Limb (tissue), 2 donors: ENCODE measurements at regions not wholly inside any gene's neighbourhood (a gene's known extent, or its start where the extent isn't known, plus 50 kb on each side); places are given as distances from the start of the nearest gene placed in this dataset.
A peak's percentile ranks its signal among the peaks of the same experiment; 100 is the strongest.
"Not testable (repeated sequence)": the region's sequence is repeated elsewhere in the genome, so short reads cannot be mapped to it uniquely, and the experiment has no call there.

Experiments
- DNase-seq, 2 donors: peaks; one replicate each; pipeline ENCODE4 v3.0.0-alpha.2; 2016; ENCODE audit errors: extremely low spot score in 2 of 2

GRCh38 chr16:8070506-8070905 is 519.8 kb downstream of the TMEM114 start:
- DNase-seq = no peak

- not testable (repeated sequence) for DNase-seq
These were observed 522.1 kb downstream of the TMEM114 start for GRCh38 chr16:8068225-8068624.

- peak; percentile 16 to 38 for DNase-seq
These were observed 527.2 kb downstream of the TMEM114 start for GRCh38 chr16:8063159-8063558.

GRCh38 chr16:8062677-8063076 is 527.6 kb downstream of the TMEM114 start:
- DNase-seq = no peak

GRCh38 chr16:8055761-8056160 is 534.5 kb downstream of the TMEM114 start:
- DNase-seq = no peak

GRCh38 chr16:8053437-8053836 is 536.9 kb downstream of the TMEM114 start:
- no peak for DNase-seq

- DNase-seq = no peak
These were observed 541.9 kb downstream of the TMEM114 start for GRCh38 chr16:8048433-8048832.

- no peak for DNase-seq
These were observed 542.6 kb downstream of the TMEM114 start for GRCh38 chr16:8047736-8048135.

- no peak for DNase-seq
These were observed 545.5 kb downstream of the TMEM114 start for GRCh38 chr16:8044796-8045195.

GRCh38 chr16:8032406-8032805 is 557.9 kb downstream of the TMEM114 start:
- no peak for DNase-seq

- not testable (repeated sequence) for DNase-seq
These were observed 560.3 kb downstream of the TMEM114 start for GRCh38 chr16:8030004-8030403.

- DNase-seq = peak in 1 of 2 donors; percentile 39
These were observed 563.9 kb downstream of the TMEM114 start for GRCh38 chr16:8026450-8026849.

- no peak for DNase-seq
These were observed 567.0 kb downstream of the TMEM114 start for GRCh38 chr16:8023326-8023725.

GRCh38 chr16:8005096-8005860 is 585.0 kb downstream of the TMEM114 start:
- no peak for DNase-seq

GRCh38 chr16:7998789-7999453 is 591.4 kb downstream of the TMEM114 start:
- DNase-seq = no peak

GRCh38 chr16:7997966-7998365 is 592.3 kb downstream of the TMEM114 start:
- no peak for DNase-seq

- DNase-seq = no peak
These were observed 597.7 kb downstream of the TMEM114 start for GRCh38 chr16:7992616-7993015.

- no peak for DNase-seq
These were observed 599.6 kb downstream of the TMEM114 start for GRCh38 chr16:7990626-7991260.

- no peak for DNase-seq
These were observed 606.6 kb downstream of the TMEM114 start for GRCh38 chr16:7983676-7984075.

GRCh38 chr16:7980133-7980483 is 610.2 kb downstream of the TMEM114 start:
- no peak for DNase-seq

- peak in 1 of 2 donors; percentile 30 for DNase-seq
These were observed 610.7 kb downstream of the TMEM114 start for GRCh38 chr16:7979448-7980132.

- no peak for DNase-seq
These were observed 613.7 kb downstream of the TMEM114 start for GRCh38 chr16:7976563-7976962.
